ENCODE measurements at regions not wholly inside any gene's neighbourhood (a gene's known extent, or its start where the extent isn't known, plus 50 kb on each side); places are given as distances from the start of the nearest gene placed in this dataset.

GRCh38 chr17:79191270-79191934 is 116.8 kb downstream of the ENGASE start:
- Histone ChIP-seq H3K79me2 (ENCODE audit: insufficient read depth, low read length) (no peaks in the 10 kb centered on the region), H3K36me3 (ENCODE audit: insufficient read depth, low read length) (no peaks in the 10 kb centered on the region), H2AFZ (ENCODE audit: low read depth, low read length) (no peak overlapping the region), H4K20me1 (ENCODE audit: insufficient read depth, low read length) (peaks cover 29% of the 10 kb centered on the region), H3K9me3 (ENCODE audit: insufficient read depth, low read length, severe bottlenecking) (no peaks in the 10 kb centered on the region), H3K4me1 (ENCODE audit: insufficient read depth, low read length) (no peaks in the 10 kb centered on the region), H3K27ac (ENCODE audit: low read length) (no peak overlapping the region), H3K4me2 (ENCODE audit: insufficient read depth, low read length) (no peak overlapping the region), H3K4me3 (ENCODE audit: low read depth in 1 of 2, low read length in 2 of 2) (no peak overlapping the region), H3K27me3 (ENCODE audit: insufficient read depth, low read length, poor library complexity) (peaks cover 3% of the 10 kb centered on the region), H3K9ac (ENCODE audit: low read depth, low read length) (no peak overlapping the region)
- DNase-seq (no peak), ATAC-seq (ENCODE audit: insufficient read depth, low read depth) (no peak)
- TF ChIP-seq EZH2 (IDR thresholded peaks at IDR 0.05; ENCODE audit: borderline replicate concordance, low read depth, low read length, severe bottlenecking) (no peak), CTCF (IDR thresholded peaks at IDR 0.05; ENCODE audit: borderline replicate concordance, extremely low read depth, low read length, poor library complexity, severe bottlenecking) (no peak)

DNA sequence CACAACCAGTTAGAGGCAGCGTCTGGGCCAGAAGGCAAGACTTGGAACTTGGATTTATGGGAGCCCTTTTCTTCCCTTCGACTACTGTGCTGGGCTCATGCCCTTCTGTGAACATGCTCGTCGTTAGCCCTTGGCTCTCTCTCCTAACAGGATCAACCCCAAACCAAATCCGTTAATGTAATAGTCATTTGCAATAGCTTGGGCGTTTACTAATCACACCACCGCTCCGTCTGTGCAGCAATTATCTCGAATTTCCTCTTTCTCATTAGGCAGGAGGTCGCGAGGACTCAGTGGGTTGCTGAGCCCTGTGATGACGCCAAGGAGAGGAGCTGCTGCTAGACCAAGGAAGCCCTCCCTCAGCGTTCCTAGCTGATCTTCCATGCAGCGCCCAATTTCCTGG is 114.7 kb downstream of the ENGASE start:
- Histone ChIP-seq H3K79me2 (ENCODE audit: insufficient read depth, low read length) (no peaks in the 10 kb centered on the region), H3K27me3 (ENCODE audit: insufficient read depth, low read length, poor library complexity) (peaks cover 3% of the 10 kb centered on the region), H2AFZ (ENCODE audit: low read depth, low read length) (no peak overlapping the region), H3K4me1 (ENCODE audit: insufficient read depth, low read length) (no peaks in the 10 kb centered on the region), H3K9ac (ENCODE audit: low read depth, low read length) (no peak overlapping the region), H3K9me3 (ENCODE audit: insufficient read depth, low read length, severe bottlenecking) (no peaks in the 10 kb centered on the region), H4K20me1 (ENCODE audit: insufficient read depth, low read length) (peaks cover 30% of the 10 kb centered on the region), H3K27ac (ENCODE audit: low read length) (no peak overlapping the region), H3K4me2 (ENCODE audit: insufficient read depth, low read length) (no peak overlapping the region), H3K36me3 (ENCODE audit: insufficient read depth, low read length) (no peaks in the 10 kb centered on the region), H3K4me3 (ENCODE audit: low read depth in 1 of 2, low read length in 2 of 2) (no peak overlapping the region)
- no peak for TF ChIP-seq CTCF (IDR thresholded peaks at IDR 0.05; ENCODE audit: borderline replicate concordance, extremely low read depth, low read length, poor library complexity, severe bottlenecking)
- TF ChIP-seq EZH2 (IDR thresholded peaks at IDR 0.05; ENCODE audit: borderline replicate concordance, low read depth, low read length, severe bottlenecking), result no peak
- ATAC-seq (ENCODE audit: insufficient read depth, low read depth) (no peak), DNase-seq (no peak)

DNA sequence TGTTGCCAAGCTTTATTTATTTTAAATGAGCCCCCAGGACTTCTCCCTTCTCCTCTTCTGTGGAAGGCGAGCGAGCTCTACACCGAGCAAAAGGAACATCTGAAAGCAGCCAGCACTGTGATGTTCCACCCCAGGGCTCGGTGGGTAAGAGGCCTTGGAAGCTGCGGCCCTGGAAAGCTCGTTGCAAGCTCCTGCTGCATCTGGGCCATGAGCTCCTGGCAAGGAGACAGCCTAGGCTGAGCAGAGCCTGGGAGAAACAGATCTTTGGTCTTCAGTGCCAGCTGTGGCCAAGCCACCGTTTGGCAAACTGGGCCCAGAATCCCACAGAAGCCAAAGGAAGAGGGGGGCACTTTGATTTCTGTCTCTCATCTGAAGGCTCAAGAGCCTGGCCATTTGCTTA is 114.1 kb downstream of the ENGASE start:
- Histone ChIP-seq H3K9me3 (ENCODE audit: insufficient read depth, low read length, severe bottlenecking) (no peaks in the 10 kb centered on the region), H3K4me1 (ENCODE audit: insufficient read depth, low read length) (no peaks in the 10 kb centered on the region), H3K4me3 (ENCODE audit: low read depth in 1 of 2, low read length in 2 of 2) (no peak overlapping the region), H3K36me3 (ENCODE audit: insufficient read depth, low read length) (no peaks in the 10 kb centered on the region), H3K9ac (ENCODE audit: low read depth, low read length) (no peak overlapping the region), H3K4me2 (ENCODE audit: insufficient read depth, low read length) (no peak overlapping the region), H4K20me1 (ENCODE audit: insufficient read depth, low read length) (peaks cover 32% of the 10 kb centered on the region), H3K27ac (ENCODE audit: low read length) (no peak overlapping the region), H3K79me2 (ENCODE audit: insufficient read depth, low read length) (no peaks in the 10 kb centered on the region), H2AFZ (ENCODE audit: low read depth, low read length) (no peak overlapping the region), H3K27me3 (ENCODE audit: insufficient read depth, low read length, poor library complexity) (peaks cover 3% of the 10 kb centered on the region)
- ATAC-seq (ENCODE audit: insufficient read depth, low read depth) (no peak), DNase-seq (no peak)
- TF ChIP-seq CTCF (IDR thresholded peaks at IDR 0.05; ENCODE audit: borderline replicate concordance, extremely low read depth, low read length, poor library complexity, severe bottlenecking) (no peak), EZH2 (IDR thresholded peaks at IDR 0.05; ENCODE audit: borderline replicate concordance, low read depth, low read length, severe bottlenecking) (no peak)

All from DND-41 (cell line).